ENCODE measurements at regions not wholly inside any gene's neighbourhood (a gene's known extent, or its start where the extent isn't known, plus 50 kb on each side); places are given as distances from the start of the nearest gene placed in this dataset.

DNA sequence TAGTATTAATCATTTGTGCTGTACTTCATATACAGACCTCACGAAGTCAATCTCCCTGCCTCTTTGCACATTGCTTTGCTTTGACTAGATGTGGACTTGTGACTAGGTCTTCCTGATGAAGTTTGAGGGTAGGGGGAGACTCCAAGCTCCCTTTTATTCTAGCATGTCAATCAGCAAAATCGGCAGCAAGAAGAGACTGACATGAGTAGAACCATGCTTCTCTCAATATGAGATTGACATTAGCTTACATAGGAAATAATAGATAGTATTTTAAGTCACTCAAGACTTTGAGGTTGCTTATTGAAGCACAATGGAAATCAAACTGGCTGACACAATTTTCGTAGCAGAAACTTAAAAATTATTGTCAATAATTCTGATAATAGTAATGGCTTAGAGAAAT, 866.4 kb upstream of the ADAMTS5 start:
- H3K27me3 ChIP-seq: no peaks in the 10 kb centered on the region
- no peak overlapping the region for H3K27ac ChIP-seq
- no peaks in the 10 kb centered on the region for H3K36me3 ChIP-seq
- H3K4me3 ChIP-seq: no peak overlapping the region
- ATAC-seq (ENCODE audit: low FRiP score in 2 of 2) (no peak), DNase-seq (no peak)
- 63 to 67% methylated on average over 3 of the region's 3 CpGs for WGBS, 2 donors
- TF ChIP-seq POLR2A (IDR thresholded peaks at IDR 0.05) (no peak), EP300 (IDR thresholded peaks at IDR 0.05) (no peak), POLR2AphosphoS5 (IDR thresholded peaks at IDR 0.05) (no peak)
- TF ChIP-seq, protein P1, sequence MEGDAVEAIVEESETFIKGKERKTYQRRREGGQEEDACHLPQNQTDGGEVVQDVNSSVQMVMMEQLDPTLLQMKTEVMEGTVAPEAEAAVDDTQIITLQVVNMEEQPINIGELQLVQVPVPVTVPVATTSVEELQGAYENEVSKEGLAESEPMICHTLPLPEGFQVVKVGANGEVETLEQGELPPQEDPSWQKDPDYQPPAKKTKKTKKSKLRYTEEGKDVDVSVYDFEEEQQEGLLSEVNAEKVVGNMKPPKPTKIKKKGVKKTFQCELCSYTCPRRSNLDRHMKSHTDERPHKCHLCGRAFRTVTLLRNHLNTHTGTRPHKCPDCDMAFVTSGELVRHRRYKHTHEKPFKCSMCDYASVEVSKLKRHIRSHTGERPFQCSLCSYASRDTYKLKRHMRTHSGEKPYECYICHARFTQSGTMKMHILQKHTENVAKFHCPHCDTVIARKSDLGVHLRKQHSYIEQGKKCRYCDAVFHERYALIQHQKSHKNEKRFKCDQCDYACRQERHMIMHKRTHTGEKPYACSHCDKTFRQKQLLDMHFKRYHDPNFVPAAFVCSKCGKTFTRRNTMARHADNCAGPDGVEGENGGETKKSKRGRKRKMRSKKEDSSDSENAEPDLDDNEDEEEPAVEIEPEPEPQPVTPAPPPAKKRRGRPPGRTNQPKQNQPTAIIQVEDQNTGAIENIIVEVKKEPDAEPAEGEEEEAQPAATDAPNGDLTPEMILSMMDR (IDR thresholded peaks at IDR 0.05): no peak
- H3K4me1 ChIP-seq: peaks cover 0 to 7% (median 2%) of the 10 kb centered on the region in 4 donors
- H3K9me3 ChIP-seq: no peaks in the 10 kb centered on the region

DNA sequence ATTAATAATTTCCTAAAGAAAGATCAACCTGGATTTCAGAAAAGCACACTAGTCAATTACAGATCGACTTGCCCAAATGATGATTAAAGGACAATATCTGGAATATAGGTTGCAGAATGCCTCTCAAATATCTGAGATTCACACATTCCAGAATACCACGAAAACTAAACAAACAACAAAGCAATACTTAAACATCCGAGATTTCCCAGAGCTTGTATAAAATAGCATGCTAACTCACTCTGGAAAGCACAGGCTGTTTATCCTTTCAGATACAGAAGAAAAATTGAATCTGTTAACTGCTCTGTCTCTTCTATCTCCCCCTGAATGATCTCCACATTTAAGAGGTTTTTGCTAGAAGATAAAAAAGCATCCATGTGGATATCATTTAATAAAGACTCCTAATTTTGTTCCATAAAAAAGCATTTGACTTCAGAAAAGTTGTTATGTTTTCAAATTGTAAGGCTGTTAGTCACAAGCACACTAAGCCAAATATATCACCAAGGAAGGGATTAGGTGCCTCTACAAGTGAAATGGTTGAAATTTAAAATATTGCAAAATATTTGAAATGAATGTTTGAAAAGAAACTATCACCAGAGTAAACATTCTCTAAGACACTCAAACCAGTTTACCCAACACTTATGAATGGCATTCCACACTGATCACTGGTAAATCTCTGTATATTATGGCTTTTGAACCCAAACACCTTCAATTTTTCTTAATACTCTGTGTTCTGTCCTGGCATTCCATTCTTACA, 865.1 kb upstream of the ADAMTS5 start:
- no peak for DNase-seq
- Histone ChIP-seq H3K4me1 (peaks cover 0 to 7% (median 2%) of the 10 kb centered on the region in 4 donors), H3K27me3 (no peaks in the 10 kb centered on the region), H3K36me3 (no peaks in the 10 kb centered on the region), H3K27ac (peak overlapping the region in 1 of 4 donors; percentile 37), H3K9me3 (no peaks in the 10 kb centered on the region), H3K4me3 (no peak overlapping the region)
- ATAC-seq (ENCODE audit: low FRiP score in 2 of 2): no peak
- 38 to 39% methylated on average over 3 of the region's 3 CpGs for WGBS, 2 donors
- TF ChIP-seq POLR2AphosphoS5 (IDR thresholded peaks at IDR 0.05): no peak
- TF ChIP-seq POLR2A (IDR thresholded peaks at IDR 0.05): no peak
- TF ChIP-seq EP300 (IDR thresholded peaks at IDR 0.05): no peak
- TF ChIP-seq, protein P1 (IDR thresholded peaks at IDR 0.05): no peak

DNA sequence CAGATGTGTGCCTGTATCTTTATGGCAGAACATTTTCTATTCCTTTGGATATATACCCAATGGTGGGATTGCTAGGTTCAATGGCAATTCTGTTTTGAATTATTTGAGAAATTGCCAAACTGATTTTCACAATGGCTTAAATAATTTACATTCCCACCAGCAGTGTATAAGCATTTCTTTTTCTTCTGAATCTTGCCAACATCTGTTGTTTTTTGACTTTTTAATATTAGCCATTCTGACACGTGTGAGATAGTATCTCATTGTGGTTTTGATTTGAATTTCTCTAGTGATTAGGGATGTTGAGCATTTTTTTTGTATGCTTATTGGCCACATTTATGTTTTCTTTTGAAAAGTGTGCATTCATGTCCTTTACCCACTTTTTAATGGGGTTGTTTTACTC, 864.3 kb upstream of the ADAMTS5 start:
- 21 to 33% methylated on average over 1 of the region's 1 CpG for WGBS, 2 donors
- H3K4me1 ChIP-seq: peaks cover 0 to 7% (median 2%) of the 10 kb centered on the region in 4 donors
- H3K9me3 ChIP-seq: no peaks in the 10 kb centered on the region
- no peaks in the 10 kb centered on the region for H3K36me3 ChIP-seq
- H3K27ac ChIP-seq: no peak overlapping the region
- no peak overlapping the region for H3K4me3 ChIP-seq
- no peak for ATAC-seq (ENCODE audit: low FRiP score in 2 of 2)
- H3K27me3 ChIP-seq: no peaks in the 10 kb centered on the region
- DNase-seq: no peak
- TF ChIP-seq POLR2AphosphoS5 (IDR thresholded peaks at IDR 0.05) (no peak), EP300 (IDR thresholded peaks at IDR 0.05) (no peak), POLR2A (IDR thresholded peaks at IDR 0.05) (no peak)
- TF ChIP-seq, protein P1 (IDR thresholded peaks at IDR 0.05): no peak

DNA sequence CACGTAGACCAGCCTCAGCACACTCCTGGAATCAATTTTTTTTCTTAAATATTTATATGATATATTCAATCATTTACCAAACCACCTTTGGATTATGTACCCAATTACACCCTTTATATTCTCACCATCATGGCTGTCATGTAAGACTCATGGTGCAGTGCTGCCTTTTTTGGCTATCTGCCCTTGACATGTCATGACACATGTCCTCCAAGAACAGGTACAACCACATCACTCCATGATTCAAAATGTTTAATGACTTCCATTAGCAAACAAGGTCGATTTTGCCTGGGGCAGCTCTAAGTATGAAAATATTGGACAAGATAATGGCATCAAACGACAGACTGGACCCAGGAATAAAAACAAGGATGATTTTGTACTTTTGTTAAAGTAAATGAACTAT, 861.1 kb upstream of the ADAMTS5 start:
- Histone ChIP-seq H3K36me3 (no peaks in the 10 kb centered on the region), H3K27me3 (no peaks in the 10 kb centered on the region), H3K9me3 (no peaks in the 10 kb centered on the region), H3K4me3 (no peak overlapping the region), H3K27ac (no peak overlapping the region), H3K4me1 (peaks cover 0 to 7% (median 2%) of the 10 kb centered on the region in 4 donors)
- ATAC-seq (ENCODE audit: low FRiP score in 2 of 2) (no peak), DNase-seq (no peak)
- 72 to 74% methylated on average over 3 of the region's 3 CpGs for whole genome bisulfite sequencing, 2 donors
- no peak for TF ChIP-seq POLR2AphosphoS5 (IDR thresholded peaks at IDR 0.05)
- TF ChIP-seq EP300 (IDR thresholded peaks at IDR 0.05): no peak
- TF ChIP-seq POLR2A (IDR thresholded peaks at IDR 0.05): no peak
- TF ChIP-seq, protein P1 (IDR thresholded peaks at IDR 0.05): no peak

DNA sequence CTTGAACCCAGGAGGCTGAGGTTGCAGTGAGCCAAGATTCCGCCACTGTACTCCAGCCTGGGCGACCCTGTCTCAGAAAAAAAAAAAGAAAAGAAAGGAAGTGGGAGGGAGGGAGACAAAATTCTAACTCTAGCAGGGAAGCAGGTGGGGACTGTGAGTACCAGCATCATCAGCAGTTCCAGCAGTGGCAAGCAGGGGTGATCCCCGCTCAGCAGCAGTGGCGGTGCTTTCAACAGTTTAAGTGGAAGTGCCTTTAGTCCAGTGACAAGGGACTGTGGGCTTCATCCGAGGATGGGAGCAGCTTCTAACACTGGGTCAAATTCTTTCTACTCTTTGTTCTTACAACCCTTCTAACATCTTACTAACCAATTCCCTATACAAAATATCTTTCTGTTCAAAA, 858.1 kb upstream of the ADAMTS5 start:
- 83 to 89% methylated on average over 5 of the region's 5 CpGs for WGBS, 2 donors
- Histone ChIP-seq H3K4me3 (no peak overlapping the region), H3K27ac (no peak overlapping the region), H3K4me1 (no peaks in the 10 kb centered on the region), H3K36me3 (no peaks in the 10 kb centered on the region), H3K9me3 (no peaks in the 10 kb centered on the region), H3K27me3 (no peaks in the 10 kb centered on the region)
- ATAC-seq (ENCODE audit: low FRiP score in 2 of 2): no peak
- TF ChIP-seq POLR2AphosphoS5 (IDR thresholded peaks at IDR 0.05) (no peak), EP300 (IDR thresholded peaks at IDR 0.05) (no peak), POLR2A (IDR thresholded peaks at IDR 0.05) (no peak)
- TF ChIP-seq, protein P1 (IDR thresholded peaks at IDR 0.05): no peak
- DNase-seq: no peak
